IPS-18c (cell line): ENCODE measurements at regions not wholly inside any gene's neighbourhood (a gene's known extent, or its start where the extent isn't known, plus 50 kb on each side); places are given as distances from the start of the nearest gene placed in this dataset.

Source experiments
- H3K4me3 ChIP-seq: 2 replicates; pipeline ENCODE4 v1.7.0; 2013; ENCODE audit warnings: low read depth, mild to moderate bottlenecking, low read length, moderate library complexity; ENCODE audit not compliant: insufficient read depth
- H3K9me3 ChIP-seq: one replicate; pipeline ENCODE4 v1.6.1; 2013; ENCODE audit warnings: mild to moderate bottlenecking, low read length, moderate library complexity; ENCODE audit not compliant: control insufficient read depth, insufficient read depth

DNA sequence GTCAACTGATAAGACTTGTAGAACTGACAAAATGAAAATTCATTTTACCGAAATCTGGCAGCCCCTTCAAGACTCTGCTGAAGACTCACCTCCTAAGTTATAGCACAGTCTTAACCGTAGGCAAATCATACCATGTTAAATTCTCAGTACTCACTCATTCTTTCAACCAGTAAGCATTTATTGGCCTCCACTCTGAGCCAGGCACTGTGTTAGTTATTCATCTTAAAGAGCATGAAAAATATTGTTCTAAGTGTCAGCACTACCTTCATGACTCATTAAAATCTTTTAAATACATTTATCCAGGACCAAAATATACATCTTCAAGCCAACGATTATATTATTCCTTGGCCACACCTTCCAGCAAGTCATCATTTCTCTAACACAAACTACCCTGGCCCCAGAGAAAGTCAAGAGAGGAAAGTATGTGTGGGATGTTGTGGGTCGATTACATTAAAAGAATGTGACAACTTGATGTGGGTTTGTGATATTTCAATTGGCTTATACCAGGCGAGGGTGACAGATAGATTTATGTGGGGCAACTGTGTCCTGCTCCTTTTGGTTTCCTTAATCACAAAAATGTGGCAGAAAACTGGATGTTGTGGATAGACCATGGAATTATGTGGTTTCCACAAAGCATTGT lies 55.0 kb downstream of the TMEM30B start:
- H3K9me3 ChIP-seq = no peaks in the 10 kb centered on the region
- H3K4me3 ChIP-seq = no peak overlapping the region

- Histone ChIP-seq H3K4me3 (no peak overlapping the region), H3K9me3 (no peaks in the 10 kb centered on the region)
These were observed 55.8 kb downstream of the TMEM30B start for GRCh38 chr14:61225344-61225743.

DNA sequence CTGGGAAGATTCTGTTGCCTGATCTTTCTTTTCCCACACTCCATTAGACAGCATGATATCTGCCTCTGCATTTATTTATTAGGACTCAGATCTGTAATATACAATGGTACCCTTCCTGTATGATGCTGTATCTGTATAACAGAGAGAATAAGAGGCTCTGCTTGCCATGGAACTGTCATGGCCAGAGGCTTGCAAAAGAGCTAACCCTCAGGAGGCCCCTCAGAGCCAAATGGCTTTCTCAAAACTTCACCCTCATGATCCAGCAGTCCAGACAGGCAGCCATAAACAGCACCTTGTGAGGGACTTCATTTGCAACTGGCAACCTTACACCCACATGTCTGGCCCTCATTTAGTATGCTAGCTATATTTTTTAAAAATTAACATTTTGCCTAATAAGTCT lies 57.6 kb downstream of the TMEM30B start:
- Histone ChIP-seq H3K9me3 (no peaks in the 10 kb centered on the region), H3K4me3 (no peak overlapping the region)

DNA sequence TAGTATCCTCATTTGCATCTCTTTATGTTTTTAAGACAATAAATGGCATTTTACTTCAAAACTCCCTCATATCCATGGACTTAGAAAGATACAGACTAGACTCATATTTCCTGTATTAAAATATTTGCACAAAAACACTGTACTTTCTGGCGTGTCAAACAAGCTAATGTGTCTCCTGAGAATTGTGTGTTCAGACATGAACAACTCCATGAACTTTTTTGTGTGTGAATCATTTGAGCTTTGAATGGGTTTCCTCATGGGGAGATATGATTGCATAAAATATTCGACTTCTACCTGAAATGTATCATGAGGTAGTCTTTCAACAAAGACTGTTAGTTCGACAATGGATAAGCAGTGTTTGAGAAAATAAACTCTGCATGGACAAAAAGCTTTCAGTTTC lies 58.8 kb downstream of the TMEM30B start:
- no peaks in the 10 kb centered on the region for H3K9me3 ChIP-seq
- H3K4me3 ChIP-seq = no peak overlapping the region

GRCh38 chr14:61221906-61222305 lies 59.2 kb downstream of the TMEM30B start:
- no peak overlapping the region for H3K4me3 ChIP-seq
- no peaks in the 10 kb centered on the region for H3K9me3 ChIP-seq

- Histone ChIP-seq H3K9me3 (no peaks in the 10 kb centered on the region), H3K4me3 (no peak overlapping the region)
These were observed 61.5 kb downstream of the TMEM30B start for GRCh38 chr14:61219673-61220072.

GRCh38 chr14:61219256-61219655 lies 61.9 kb downstream of the TMEM30B start:
- Histone ChIP-seq H3K4me3 (no peak overlapping the region), H3K9me3 (no peaks in the 10 kb centered on the region)

DNA sequence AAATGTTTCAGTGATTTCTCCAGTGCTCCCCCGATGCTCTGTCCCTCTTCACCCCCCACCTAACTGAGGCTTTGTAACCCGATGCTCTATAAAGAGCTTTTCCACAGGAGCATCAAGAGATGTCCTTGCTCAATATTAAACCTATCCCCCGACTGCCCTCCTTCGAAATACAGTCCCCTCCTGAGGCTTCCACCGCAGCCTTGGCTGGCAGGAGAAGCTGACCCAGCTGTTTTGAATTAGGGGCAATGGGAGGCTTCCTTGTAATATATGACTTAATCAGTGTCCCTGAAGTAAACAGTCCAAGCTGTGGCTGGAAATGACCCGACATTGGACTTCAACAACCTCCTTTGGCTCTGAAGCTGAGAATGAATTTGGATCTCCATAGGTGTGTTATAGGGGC lies 62.4 kb downstream of the TMEM30B start:
- Histone ChIP-seq H3K4me3 (no peak overlapping the region), H3K9me3 (no peaks in the 10 kb centered on the region)

- Histone ChIP-seq H3K4me3 (no peak overlapping the region), H3K9me3 (no peaks in the 10 kb centered on the region)
These were observed 63.0 kb downstream of the TMEM30B start for GRCh38 chr14:61218157-61218556.

- Histone ChIP-seq H3K9me3 (no peaks in the 10 kb centered on the region), H3K4me3 (no peak overlapping the region)
These were observed 63.6 kb downstream of the TMEM30B start for GRCh38 chr14:61217516-61217915.

- H3K9me3 ChIP-seq = no peaks in the 10 kb centered on the region
- no peak overlapping the region for H3K4me3 ChIP-seq
These were observed 65.7 kb downstream of the TMEM30B start for GRCh38 chr14:61215222-61216020.

GRCh38 chr14:61213920-61214319 lies 67.2 kb downstream of the TMEM30B start:
- Histone ChIP-seq H3K9me3 (no peaks in the 10 kb centered on the region), H3K4me3 (no peak overlapping the region)

GRCh38 chr14:61213191-61213621 lies 67.9 kb downstream of the TMEM30B start:
- Histone ChIP-seq H3K4me3 (no peak overlapping the region), H3K9me3 (no peaks in the 10 kb centered on the region)

GRCh38 chr14:61212546-61212945 lies 68.6 kb downstream of the TMEM30B start:
- H3K9me3 ChIP-seq = no peaks in the 10 kb centered on the region
- no peak overlapping the region for H3K4me3 ChIP-seq

GRCh38 chr14:61211476-61212255 lies 69.5 kb downstream of the TMEM30B start:
- no peaks in the 10 kb centered on the region for H3K9me3 ChIP-seq
- H3K4me3 ChIP-seq = no peak overlapping the region

DNA sequence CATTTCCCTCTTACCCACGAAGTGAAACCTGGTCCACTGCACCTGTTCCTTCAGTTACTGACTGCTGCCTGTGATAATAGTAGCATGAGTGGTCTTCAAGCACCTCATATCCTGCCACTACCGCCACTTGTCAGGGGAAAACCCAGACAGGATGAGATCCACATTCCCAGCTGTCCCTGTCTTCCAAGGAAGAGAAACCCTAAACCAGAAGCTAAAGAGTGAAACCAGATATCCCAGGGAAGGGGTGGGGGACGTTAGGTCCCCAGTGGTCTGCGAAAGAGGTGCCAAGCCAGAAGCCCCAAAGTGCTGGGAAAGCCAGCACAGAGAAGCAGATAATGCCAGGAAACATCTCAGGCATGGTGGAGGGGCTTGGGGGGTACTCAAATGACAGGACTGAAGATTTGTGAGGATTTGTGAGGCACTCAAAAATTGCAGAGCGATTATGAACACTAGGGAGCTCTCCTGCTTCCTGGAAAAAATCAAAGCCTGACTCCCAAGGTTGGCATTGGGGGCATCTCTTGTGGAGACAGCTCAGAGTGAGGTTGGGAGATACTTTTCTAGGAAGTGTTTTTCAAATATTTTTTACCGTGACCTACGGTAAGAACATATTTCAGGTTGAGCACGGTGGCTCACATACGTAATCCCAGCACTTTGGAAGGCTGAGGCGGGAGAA lies 77.9 kb downstream of the TMEM30B start:
- Histone ChIP-seq H3K9me3 (no peaks in the 10 kb centered on the region), H3K4me3 (no peak overlapping the region)

- H3K9me3 ChIP-seq = no peaks in the 10 kb centered on the region
- H3K4me3 ChIP-seq = no peak overlapping the region
These were observed 79.0 kb downstream of the TMEM30B start for GRCh38 chr14:61202124-61202523.
